ENCODE measurements at regions not wholly inside any gene's neighbourhood (a gene's known extent, or its start where the extent isn't known, plus 50 kb on each side); places are given as distances from the start of the nearest gene placed in this dataset.

DNA sequence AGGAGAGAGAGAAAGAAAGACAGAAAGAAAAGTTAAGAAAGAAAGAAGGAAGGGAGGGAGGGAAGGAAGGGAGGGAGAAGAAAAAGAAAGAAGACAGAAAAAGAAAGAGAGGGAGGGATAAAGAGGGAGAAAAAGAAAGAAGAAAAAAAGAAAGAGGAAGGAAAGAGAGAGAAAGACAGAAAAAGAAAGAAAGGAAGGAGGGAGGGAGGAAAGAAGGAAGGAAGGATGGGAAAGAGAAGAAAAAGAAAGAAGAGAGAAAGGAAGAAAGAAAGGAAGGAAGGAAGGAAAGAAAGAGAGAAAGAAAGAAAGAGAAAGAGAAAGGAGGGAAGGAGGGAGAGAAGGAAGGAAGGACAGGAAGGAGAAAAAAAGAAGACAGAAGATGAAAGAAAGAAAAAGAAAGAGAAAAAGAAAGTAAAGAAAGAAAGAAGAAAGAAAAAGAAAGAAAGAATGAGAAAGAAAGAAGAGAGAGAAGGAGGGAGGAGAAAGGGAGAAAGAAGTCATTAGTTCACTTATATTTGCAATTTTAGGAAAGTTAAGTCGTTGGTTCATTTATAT, 567.2 kb upstream of the CBLB start:
- Histone ChIP-seq H3K4me2 (ENCODE audit: low read depth, low read length, poor library complexity, severe bottlenecking) (no peak overlapping the region), H3F3A (ENCODE audit: low read depth) (no peaks in the 10 kb centered on the region), H2AFZ (ENCODE audit: low read length) (no peak overlapping the region), H3K9ac (ENCODE audit: low read depth, low read length, poor library complexity, severe bottlenecking) (no peak overlapping the region), H4K20me1 (ENCODE audit: insufficient read depth, low read length, poor library complexity, severe bottlenecking) (no peaks in the 10 kb centered on the region), H3K9me2 (replicated peaks; ENCODE audit: low read depth, low read length) (no peaks in the 10 kb centered on the region), H3K36me3 (ENCODE audit: insufficient read depth, low read length) (no peaks in the 10 kb centered on the region), H3K27me3 (ENCODE audit: insufficient read depth, low read length, poor library complexity, severe bottlenecking) (no peaks in the 10 kb centered on the region), H3K4me1 (ENCODE audit: insufficient read depth, low read length, poor library complexity, severe bottlenecking) (no peaks in the 10 kb centered on the region), H3K79me2 (ENCODE audit: insufficient read depth, low read length) (no peaks in the 10 kb centered on the region), H3K9me3 (ENCODE audit: insufficient read depth, low read depth, low read length) (no peaks in the 10 kb centered on the region), H3K4me3 (ENCODE audit: low read length, poor library complexity, severe bottlenecking) (no peak overlapping the region)
- no peak for TF ChIP-seq EZH2phosphoT487 (IDR thresholded peaks at IDR 0.05; ENCODE audit: borderline replicate concordance)
- TF ChIP-seq, protein P1, sequence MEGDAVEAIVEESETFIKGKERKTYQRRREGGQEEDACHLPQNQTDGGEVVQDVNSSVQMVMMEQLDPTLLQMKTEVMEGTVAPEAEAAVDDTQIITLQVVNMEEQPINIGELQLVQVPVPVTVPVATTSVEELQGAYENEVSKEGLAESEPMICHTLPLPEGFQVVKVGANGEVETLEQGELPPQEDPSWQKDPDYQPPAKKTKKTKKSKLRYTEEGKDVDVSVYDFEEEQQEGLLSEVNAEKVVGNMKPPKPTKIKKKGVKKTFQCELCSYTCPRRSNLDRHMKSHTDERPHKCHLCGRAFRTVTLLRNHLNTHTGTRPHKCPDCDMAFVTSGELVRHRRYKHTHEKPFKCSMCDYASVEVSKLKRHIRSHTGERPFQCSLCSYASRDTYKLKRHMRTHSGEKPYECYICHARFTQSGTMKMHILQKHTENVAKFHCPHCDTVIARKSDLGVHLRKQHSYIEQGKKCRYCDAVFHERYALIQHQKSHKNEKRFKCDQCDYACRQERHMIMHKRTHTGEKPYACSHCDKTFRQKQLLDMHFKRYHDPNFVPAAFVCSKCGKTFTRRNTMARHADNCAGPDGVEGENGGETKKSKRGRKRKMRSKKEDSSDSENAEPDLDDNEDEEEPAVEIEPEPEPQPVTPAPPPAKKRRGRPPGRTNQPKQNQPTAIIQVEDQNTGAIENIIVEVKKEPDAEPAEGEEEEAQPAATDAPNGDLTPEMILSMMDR (conservative IDR thresholded peaks at IDR 0.05; ENCODE audit: low read length): no peak

DNA sequence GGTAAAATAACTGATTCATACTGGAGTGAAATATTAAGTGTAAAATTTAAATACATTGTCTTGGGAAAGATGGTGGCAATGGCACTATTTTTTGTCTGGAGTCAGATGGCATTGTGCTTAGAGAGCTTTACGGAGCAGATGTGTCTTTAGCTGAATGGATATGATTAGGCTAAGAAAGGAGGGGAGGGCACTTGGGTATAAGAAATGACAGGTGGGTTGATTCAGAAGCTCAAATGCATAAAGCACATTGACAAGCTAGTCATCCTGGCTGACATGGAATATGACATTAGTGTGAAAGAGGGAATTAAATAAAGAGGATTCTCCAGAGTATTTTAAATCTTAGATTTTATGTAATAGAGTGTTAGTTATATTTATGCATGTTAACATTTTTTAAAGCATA, 570.1 kb upstream of the CBLB start:
- Histone ChIP-seq H3K9ac (ENCODE audit: low read depth, low read length, poor library complexity, severe bottlenecking) (no peak overlapping the region), H3K36me3 (ENCODE audit: insufficient read depth, low read length) (no peaks in the 10 kb centered on the region), H2AFZ (ENCODE audit: low read length) (no peak overlapping the region), H3K79me2 (ENCODE audit: insufficient read depth, low read length) (no peaks in the 10 kb centered on the region), H3K4me2 (ENCODE audit: low read depth, low read length, poor library complexity, severe bottlenecking) (no peak overlapping the region), H3K27me3 (ENCODE audit: insufficient read depth, low read length, poor library complexity, severe bottlenecking) (no peaks in the 10 kb centered on the region), H3F3A (ENCODE audit: low read depth) (no peaks in the 10 kb centered on the region), H3K4me3 (ENCODE audit: low read length, poor library complexity, severe bottlenecking) (no peak overlapping the region), H3K9me2 (replicated peaks; ENCODE audit: low read depth, low read length) (no peaks in the 10 kb centered on the region), H4K20me1 (ENCODE audit: insufficient read depth, low read length, poor library complexity, severe bottlenecking) (no peaks in the 10 kb centered on the region), H3K9me3 (ENCODE audit: insufficient read depth, low read depth, low read length) (no peaks in the 10 kb centered on the region), H3K4me1 (ENCODE audit: insufficient read depth, low read length, poor library complexity, severe bottlenecking) (no peaks in the 10 kb centered on the region)
- TF ChIP-seq, protein P1 (conservative IDR thresholded peaks at IDR 0.05; ENCODE audit: low read length): no peak
- TF ChIP-seq EZH2phosphoT487 (IDR thresholded peaks at IDR 0.05; ENCODE audit: borderline replicate concordance): no peak

DNA sequence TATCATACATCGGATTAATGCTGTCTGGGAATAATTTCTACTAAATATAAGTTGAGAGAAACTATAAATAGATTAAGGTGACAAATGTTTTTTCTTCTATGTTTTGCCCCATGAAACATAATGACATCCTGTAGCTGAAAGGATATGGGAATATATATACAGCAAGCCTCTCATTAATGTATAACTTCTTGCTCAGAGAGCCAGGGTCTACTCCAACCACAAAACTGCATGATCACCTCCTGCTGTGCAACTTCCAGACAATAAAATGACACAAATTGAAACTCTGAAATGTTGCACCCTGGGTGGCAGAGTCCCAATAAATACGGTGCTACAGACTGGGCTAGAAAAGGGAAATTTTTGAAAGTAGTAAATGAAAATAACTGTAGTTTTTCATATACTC, 571.9 kb upstream of the CBLB start:
- Histone ChIP-seq H3K4me1 (ENCODE audit: insufficient read depth, low read length, poor library complexity, severe bottlenecking) (no peaks in the 10 kb centered on the region), H3K79me2 (ENCODE audit: insufficient read depth, low read length) (no peaks in the 10 kb centered on the region), H3F3A (ENCODE audit: low read depth) (no peaks in the 10 kb centered on the region), H3K9me3 (ENCODE audit: insufficient read depth, low read depth, low read length) (no peaks in the 10 kb centered on the region), H3K36me3 (ENCODE audit: insufficient read depth, low read length) (no peaks in the 10 kb centered on the region), H3K9ac (ENCODE audit: low read depth, low read length, poor library complexity, severe bottlenecking) (no peak overlapping the region), H3K27me3 (ENCODE audit: insufficient read depth, low read length, poor library complexity, severe bottlenecking) (no peaks in the 10 kb centered on the region), H4K20me1 (ENCODE audit: insufficient read depth, low read length, poor library complexity, severe bottlenecking) (no peaks in the 10 kb centered on the region), H3K9me2 (replicated peaks; ENCODE audit: low read depth, low read length) (no peaks in the 10 kb centered on the region), H3K4me2 (ENCODE audit: low read depth, low read length, poor library complexity, severe bottlenecking) (no peak overlapping the region), H2AFZ (ENCODE audit: low read length) (no peak overlapping the region), H3K4me3 (ENCODE audit: low read length, poor library complexity, severe bottlenecking) (no peak overlapping the region)
- no peak for TF ChIP-seq EZH2phosphoT487 (IDR thresholded peaks at IDR 0.05; ENCODE audit: borderline replicate concordance)
- TF ChIP-seq, protein P1 (conservative IDR thresholded peaks at IDR 0.05; ENCODE audit: low read length): no peak
